GM23248 (cell line): ENCODE measurements at regions not wholly inside any gene's neighbourhood (a gene's known extent, or its start where the extent isn't known, plus 50 kb on each side); places are given as distances from the start of the nearest gene placed in this dataset.

Source experiments
- DNase-seq: peaks from one replicate; pipeline ENCODE4 v3.0.0-alpha.2; 2015
- H2AFZ ChIP-seq: fragments of 200-600 bp; sonication (generic); 2 replicates; pipeline ENCODE4 v1.6.1; 2016; ENCODE audit warnings: antibody characterized with exemption
- H3F3A ChIP-seq: fragments of 200-600 bp; sonication (generic); 2 replicates; pipeline ENCODE4 v1.6.1; 2016; ENCODE audit warnings: mild to moderate bottlenecking, antibody characterized with exemption, mixed run types; ENCODE audit not compliant: insufficient read depth
- H3K27ac ChIP-seq: fragments of 200-600 bp; sonication (generic); 2 replicates; pipeline ENCODE4 v1.5.1; 2016; ENCODE audit warnings: mild to moderate bottlenecking
- H3K27me3 ChIP-seq: fragments of 200-600 bp; sonication (generic); replicated peaks from 2 replicates; pipeline ENCODE4 v1.6.1; 2016; ENCODE audit warnings: mild to moderate bottlenecking; ENCODE audit not compliant: insufficient read depth
- H3K36me3 ChIP-seq: fragments of 200-600 bp; sonication (generic); 2 replicates; pipeline ENCODE4 v1.6.1; 2016; ENCODE audit warnings: low read depth, mild to moderate bottlenecking
- H3K4me1 ChIP-seq: fragments of 200-600 bp; sonication (generic); 2 replicates; pipeline ENCODE4 v1.6.1; 2016; ENCODE audit warnings: mild to moderate bottlenecking; ENCODE audit not compliant: insufficient read depth
- H3K4me2 ChIP-seq: fragments of 200-600 bp; sonication (generic); one replicate; pipeline ENCODE4 v1.6.1; 2016; ENCODE audit warnings: mild to moderate bottlenecking; ENCODE audit not compliant: unreplicated experiment
- H3K4me3 ChIP-seq: fragments of 200-600 bp; sonication (generic); 2 replicates; pipeline ENCODE4 v1.5.1; 2016; ENCODE audit warnings: mild to moderate bottlenecking
- H3K79me2 ChIP-seq: fragments of 200-600 bp; sonication (generic); 2 replicates; pipeline ENCODE4 v1.6.1; 2016; ENCODE audit warnings: mild to moderate bottlenecking; ENCODE audit not compliant: insufficient read depth
- H3K9ac ChIP-seq: fragments of 200-600 bp; sonication (generic); 2 replicates; pipeline ENCODE4 v1.6.1; 2016; ENCODE audit warnings: mild to moderate bottlenecking
- H3K9me2 ChIP-seq: fragments of 200-600 bp; sonication (generic); 2 replicates; pipeline ENCODE4 v1.6.1; 2016; ENCODE audit warnings: mixed run types, mild to moderate bottlenecking, moderate library complexity; ENCODE audit not compliant: insufficient read depth
- H3K9me3 ChIP-seq: fragments of 200-600 bp; sonication (generic); one replicate; pipeline ENCODE4 v1.6.1; 2017; ENCODE audit warnings: low read depth
- H4K20me1 ChIP-seq: fragments of 200-600 bp; sonication (generic); 2 replicates; pipeline ENCODE4 v1.6.0; 2016; ENCODE audit not compliant: insufficient read depth
- EZH2 ChIP-seq: fragments of 200-600 bp; sonication (generic); IDR thresholded peaks from 2 replicates; pipeline ENCODE4 v1.6.1; 2018; ENCODE audit warnings: antibody characterized with exemption, mild to moderate bottlenecking; ENCODE audit not compliant: insufficient read depth, poor library complexity, severe bottlenecking
- EZH2phosphoT487 ChIP-seq: fragments of 200-600 bp; sonication (generic); IDR thresholded peaks from 2 replicates; pipeline ENCODE4 v1.6.1; 2018; ENCODE audit warnings: antibody characterized with exemption, moderate library complexity, mild to moderate bottlenecking, low read depth; ENCODE audit not compliant: insufficient read depth
- WGBS, 2 experiments: methylation state at CpG; one replicate each; pipeline ENCODE4 v1.1.6; 2015 to 2017; ENCODE audit warnings: low lambda C conversion rate in 2 of 2, low coverage in 1 of 2; ENCODE audit errors: missing lambda C conversion rate in 2 of 2; 5-methylcytosine and 5-hydroxymethylcytosine counted together
- in situ Hi-C: fragments of 300-500 bp; cut with MboI; formaldehyde crosslinking; loops from 2 replicates; pipeline ENCODE4 v1.15.0; 2020

- in situ Hi-C loops: no loop called here
- Histone ChIP-seq H3K27me3 (no peaks in the 10 kb centered on the region), H3K9ac (no peak overlapping the region), H2AFZ (no peak overlapping the region), H3K9me3 (no peaks in the 10 kb centered on the region), H3K4me2 (no peak overlapping the region), H3F3A (peaks cover 9% of the 10 kb centered on the region), H3K79me2 (no peaks in the 10 kb centered on the region), H3K36me3 (no peaks in the 10 kb centered on the region), H4K20me1 (no peaks in the 10 kb centered on the region), H3K9me2 (no peaks in the 10 kb centered on the region), H3K4me3 (no peak overlapping the region), H3K27ac (no peak overlapping the region), H3K4me1 (peaks cover 21% of the 10 kb centered on the region; the same call in 1 of the 2 replicates)
- TF ChIP-seq EZH2phosphoT487: no peak
- no peak for TF ChIP-seq EZH2
- 50% methylated on average over 2 of the region's 2 CpGs for WGBS, 2 experiments
- no peak for DNase-seq
Measured at GRCh38 chrX:68935362-68935761, 106.5 kb downstream of the EFNB1 start.

- in situ Hi-C loops: no loop called here
- Histone ChIP-seq H4K20me1 (no peaks in the 10 kb centered on the region), H3K4me1 (peaks cover 21% of the 10 kb centered on the region; the same call in 1 of the 2 replicates)
Measured at GRCh38 chrX:68934922-68935321, 106.1 kb downstream of the EFNB1 start.

GRCh38 chrX:68934421-68934820 is 105.6 kb downstream of the EFNB1 start:
- peaks cover 9% of the 10 kb centered on the region for H3F3A ChIP-seq
- TF ChIP-seq EZH2phosphoT487 (no peak), EZH2 (no peak)

More at GRCh38 chrX:68934922-68935321, 106.1 kb downstream of the EFNB1 start:
- Histone ChIP-seq H3K4me2 (no peak overlapping the region), H3F3A (peaks cover 9% of the 10 kb centered on the region), H2AFZ (no peak overlapping the region), H3K4me3 (no peak overlapping the region), H3K9me3 (no peaks in the 10 kb centered on the region), H3K36me3 (no peaks in the 10 kb centered on the region), H3K27me3 (no peaks in the 10 kb centered on the region), H3K27ac (no peak overlapping the region), H3K9me2 (no peaks in the 10 kb centered on the region), H3K79me2 (no peaks in the 10 kb centered on the region), H3K9ac (no peak overlapping the region)
- DNase-seq: no peak
- TF ChIP-seq EZH2phosphoT487: no peak
- TF ChIP-seq EZH2: no peak
- WGBS, 2 experiments: 80 to 84% methylated on average over 6 of the region's 6 CpGs

GRCh38 chrX:68932611-68933010 is 103.8 kb downstream of the EFNB1 start:
- in situ Hi-C loops: no loop called here
- WGBS, 2 experiments: 71% methylated on average over 4 of the region's 4 CpGs
- H3K4me2 ChIP-seq: no peak overlapping the region
- H3K9ac ChIP-seq: no peak overlapping the region
- no peak for TF ChIP-seq EZH2phosphoT487
- no peak for TF ChIP-seq EZH2
- DNase-seq: no peak
- H3K9me3 ChIP-seq: no peaks in the 10 kb centered on the region
- no peaks in the 10 kb centered on the region for H4K20me1 ChIP-seq
- H3K27me3 ChIP-seq: no peaks in the 10 kb centered on the region
- H3K4me3 ChIP-seq: no peak overlapping the region
- H3K79me2 ChIP-seq: no peaks in the 10 kb centered on the region
- H3F3A ChIP-seq: peaks cover 8% of the 10 kb centered on the region
- H3K27ac ChIP-seq: no peak overlapping the region
- no peak overlapping the region for H2AFZ ChIP-seq
- H3K36me3 ChIP-seq: no peaks in the 10 kb centered on the region
- H3K4me1 ChIP-seq: 0 out of 2 replicates have a peak, but pooled peaks cover 9% of the 10 kb centered on the region
- H3K9me2 ChIP-seq: no peaks in the 10 kb centered on the region

More at GRCh38 chrX:68934421-68934820, 105.6 kb downstream of the EFNB1 start:
- Histone ChIP-seq H3K4me1 (peaks cover 21% of the 10 kb centered on the region; the same call in 1 of the 2 replicates), H3K27me3 (no peaks in the 10 kb centered on the region), H2AFZ (no peak overlapping the region), H3K9me2 (no peaks in the 10 kb centered on the region), H3K4me2 (no peak overlapping the region), H3K27ac (no peak overlapping the region), H3K9me3 (no peaks in the 10 kb centered on the region), H3K9ac (no peak overlapping the region), H4K20me1 (no peaks in the 10 kb centered on the region), H3K36me3 (no peaks in the 10 kb centered on the region), H3K79me2 (no peaks in the 10 kb centered on the region), H3K4me3 (no peak overlapping the region)
- DNase-seq: no peak
- WGBS, 2 experiments: 83 to 100% methylated on average over 1 to 3 of the region's 3 CpGs
- in situ Hi-C loops: no loop called here

GRCh38 chrX:68931345-68931744 is 102.5 kb downstream of the EFNB1 start:
- TF ChIP-seq EZH2phosphoT487: no peak
- TF ChIP-seq EZH2: no peak
- Histone ChIP-seq H3K9ac (no peak overlapping the region), H3K27ac (no peak overlapping the region), H3K27me3 (no peaks in the 10 kb centered on the region), H4K20me1 (no peaks in the 10 kb centered on the region), H3K4me2 (no peak overlapping the region), H3F3A (no peaks in the 10 kb centered on the region), H2AFZ (no peak overlapping the region), H3K9me3 (no peaks in the 10 kb centered on the region), H3K4me3 (no peak overlapping the region), H3K9me2 (no peaks in the 10 kb centered on the region), H3K79me2 (no peaks in the 10 kb centered on the region), H3K4me1 (0 out of 2 replicates have a peak, but pooled peaks cover 3% of the 10 kb centered on the region), H3K36me3 (no peaks in the 10 kb centered on the region)
- in situ Hi-C loops: no loop called here
- WGBS, 2 experiments: 40 to 50% methylated on average over 4 of the region's 4 CpGs
- DNase-seq: no peak
